ENCODE measurements at regions not wholly inside any gene's neighbourhood (a gene's known extent, or its start where the extent isn't known, plus 50 kb on each side); places are given as distances from the start of the nearest gene placed in this dataset.

DNA sequence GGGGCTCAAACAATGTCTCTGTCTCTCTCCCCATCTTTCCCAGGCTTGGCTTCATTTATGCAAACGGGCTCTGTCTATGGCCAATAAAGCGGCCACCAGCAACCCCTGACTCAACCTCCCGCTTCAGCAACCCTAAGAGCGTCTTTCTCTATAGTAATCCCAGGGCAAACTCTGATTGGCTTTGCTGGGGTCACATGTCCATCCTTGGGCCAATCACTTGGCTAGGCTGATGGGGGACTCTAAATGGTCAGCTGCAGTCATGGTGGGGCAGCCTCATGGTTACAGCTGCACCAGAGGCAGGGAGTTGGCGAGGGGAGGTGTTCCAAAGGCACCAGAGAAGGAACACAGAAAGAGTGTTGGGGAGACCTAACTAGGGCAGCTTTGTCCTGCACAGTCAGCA, 68.5 kb upstream of the BLCAP start:
- Histone ChIP-seq H3K27ac (ENCODE audit: insufficient read depth, low read depth, low read length) (no peak overlapping the region), H3K27me3 (ENCODE audit: control insufficient read depth in 2 of 2, insufficient read depth in 2 of 2, low read length in 2 of 2) (peaks cover 14 to 15% of the 10 kb centered on the region in 2 experiments), H4K20me1 (replicated peaks; ENCODE audit: control insufficient read depth, extremely low read depth, insufficient read depth, low read length) (no peaks in the 10 kb centered on the region), H3K4me1 (ENCODE audit: control insufficient read depth, extremely low read depth, insufficient read depth, low read length) (no peaks in the 10 kb centered on the region), H3K4me2 (ENCODE audit: insufficient read depth, low read length) (no peak overlapping the region), H3K9ac (replicated peaks; ENCODE audit: extremely low read depth, insufficient read depth, low read length) (no peak overlapping the region), H2AFZ (ENCODE audit: low read depth, low read length) (no peak overlapping the region), H3K9me1 (replicated peaks; ENCODE audit: control insufficient read depth, extremely low read depth, insufficient read depth, low read length) (no peaks in the 10 kb centered on the region), H3K79me2 (ENCODE audit: control insufficient read depth, insufficient read depth, low read length) (no peaks in the 10 kb centered on the region), H3K4me3 (replicated peaks in 1 of 3; ENCODE audit: insufficient read depth in 1 of 3, low read depth in 1 of 3, low read length in 3 of 3) (no peak overlapping the region), H3K9me3 (replicated peaks; ENCODE audit: control insufficient read depth, insufficient read depth, low read length) (no peaks in the 10 kb centered on the region), H3K36me3 (ENCODE audit: control insufficient read depth in 2 of 2, extremely low read depth in 1 of 2, insufficient read depth in 2 of 2, low read length in 2 of 2) (no peaks in the 10 kb centered on the region)
- BruUV-seq (replicated peaks), result no TSS peak
- POLR2A ChIA-PET, result no interaction called here
- no peak for DNase-seq (ENCODE audit: low read depth, low spot score)
- TF ChIP-seq GATA2 (IDR thresholded peaks at IDR 0.05; ENCODE audit: insufficient read depth, insufficient read length, low read depth, low read length), result no peak
- no peak for TF ChIP-seq EZH2 (IDR thresholded peaks at IDR 0.05; ENCODE audit: borderline replicate concordance, low read depth, low read length, severe bottlenecking)
- TF ChIP-seq CTCF (IDR thresholded peaks at IDR 0.05; ENCODE audit: extremely low read depth in 1 of 2, insufficient read depth in 1 of 2, low read depth in 1 of 2, low read length in 2 of 2), result no peak
- no peak for TF ChIP-seq POLR2A (IDR thresholded peaks at IDR 0.05; ENCODE audit: low read depth, low read length)
- TF ChIP-seq MYC (IDR thresholded peaks at IDR 0.05; ENCODE audit: low read depth, low read length), result no peak
- TF ChIP-seq, protein P1, sequence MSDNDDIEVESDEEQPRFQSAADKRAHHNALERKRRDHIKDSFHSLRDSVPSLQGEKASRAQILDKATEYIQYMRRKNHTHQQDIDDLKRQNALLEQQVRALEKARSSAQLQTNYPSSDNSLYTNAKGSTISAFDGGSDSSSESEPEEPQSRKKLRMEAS (IDR thresholded peaks at IDR 0.05; ENCODE audit: insufficient read depth, insufficient read length), result no peak
- TF ChIP-seq JUN (IDR thresholded peaks at IDR 0.05; ENCODE audit: borderline replicate concordance, insufficient read depth, insufficient read length, low read depth), result no peak
- no peak for TF ChIP-seq FOS (IDR thresholded peaks at IDR 0.05; ENCODE audit: borderline replicate concordance, insufficient read depth, low read length)
- no peak for TF ChIP-seq POLR2AphosphoS5 (IDR thresholded peaks at IDR 0.05; ENCODE audit: insufficient read depth, low read depth, low read length)
- intact Hi-C loops (cut with micrococcal nuclease), result no loop called here
- no peak for FAIRE-seq
- CTCF ChIA-PET, result no interaction called here
- dilution Hi-C loops (cut with MboI; ENCODE audit: extremely low pct_ligation_motif_present, low sequenced_read_pairs), result no loop called here
